ENCODE measurements at regions not wholly inside any gene's neighbourhood (a gene's known extent, or its start where the extent isn't known, plus 50 kb on each side); places are given as distances from the start of the nearest gene placed in this dataset.

- intact Hi-C loops (cut with DNase I): no loop called here
- H3K4me3 ChIP-seq: no peak overlapping the region
- no peak for TF ChIP-seq POLR2A (IDR thresholded peaks at IDR 0.05)
Measured at GRCh38 chr5:105882956-105883481, 1787.7 kb downstream of the EFNA5 start.

GRCh38 chr5:105878402-105878801 is 1792.3 kb downstream of the EFNA5 start:
- Histone ChIP-seq H3K27me3 (no peaks in the 10 kb centered on the region), H3K27ac (no peak overlapping the region), H3K9me3 (no peaks in the 10 kb centered on the region), H3K36me3 (no peaks in the 10 kb centered on the region), H3K4me3 (no peak overlapping the region), H3K4me1 (no peaks in the 10 kb centered on the region)
- intact Hi-C loops (cut with DNase I): no loop called here
- TF ChIP-seq POLR2AphosphoS5 (IDR thresholded peaks at IDR 0.05) (no peak), EP300 (IDR thresholded peaks at IDR 0.05) (no peak), POLR2A (IDR thresholded peaks at IDR 0.05) (no peak), CTCF (IDR thresholded peaks at IDR 0.05) (no peak)
- DNase-seq: no peak
- 76 to 81% methylated on average over 1 of the region's 1 CpG for WGBS, 2 donors

More at GRCh38 chr5:105882956-105883481, 1787.7 kb downstream of the EFNA5 start:
- H3K27ac ChIP-seq: no peak overlapping the region
- 40 to 71% methylated on average over 4 of the region's 4 CpGs for WGBS, 2 donors
- H3K27me3 ChIP-seq: no peaks in the 10 kb centered on the region
- H3K36me3 ChIP-seq: no peaks in the 10 kb centered on the region
- no peak for DNase-seq
- H3K9me3 ChIP-seq: no peaks in the 10 kb centered on the region
- no peaks in the 10 kb centered on the region for H3K4me1 ChIP-seq

GRCh38 chr5:105877592-105877991 is 1793.1 kb downstream of the EFNA5 start:
- WGBS, 2 donors: 92 to 94% methylated on average over 2 of the region's 2 CpGs
- no peaks in the 10 kb centered on the region for H3K9me3 ChIP-seq
- H3K36me3 ChIP-seq: no peaks in the 10 kb centered on the region
- no peak overlapping the region for H3K27ac ChIP-seq
- no peaks in the 10 kb centered on the region for H3K27me3 ChIP-seq
- H3K4me3 ChIP-seq: no peak overlapping the region
- TF ChIP-seq CTCF (IDR thresholded peaks at IDR 0.05): no peak
- no peak for TF ChIP-seq EP300 (IDR thresholded peaks at IDR 0.05)
- TF ChIP-seq POLR2AphosphoS5 (IDR thresholded peaks at IDR 0.05): no peak
- TF ChIP-seq POLR2A (IDR thresholded peaks at IDR 0.05): no peak
- H3K4me1 ChIP-seq: no peaks in the 10 kb centered on the region
- DNase-seq: no peak
- intact Hi-C loops (cut with DNase I): no loop called here

GRCh38 chr5:105874316-105874715 is 1796.4 kb downstream of the EFNA5 start:
- WGBS, 2 donors: 87 to 88% methylated on average over 2 of the region's 2 CpGs
- Histone ChIP-seq H3K9me3 (no peaks in the 10 kb centered on the region), H3K36me3 (no peaks in the 10 kb centered on the region), H3K27me3 (no peaks in the 10 kb centered on the region), H3K4me1 (no peaks in the 10 kb centered on the region), H3K27ac (no peak overlapping the region), H3K4me3 (no peak overlapping the region)
- intact Hi-C loops (cut with DNase I): no loop called here
- TF ChIP-seq POLR2AphosphoS5 (IDR thresholded peaks at IDR 0.05): no peak
- no peak for TF ChIP-seq EP300 (IDR thresholded peaks at IDR 0.05)
- DNase-seq: no peak

- DNase-seq: no peak
- H3K4me1 ChIP-seq: no peaks in the 10 kb centered on the region
- WGBS, 2 donors: 26 to 66% methylated on average over 15 of the region's 15 CpGs
- no peaks in the 10 kb centered on the region for H3K36me3 ChIP-seq
- no peak overlapping the region for H3K27ac ChIP-seq
- H3K27me3 ChIP-seq: no peaks in the 10 kb centered on the region
- TF ChIP-seq EP300 (IDR thresholded peaks at IDR 0.05): no peak
- H3K9me3 ChIP-seq: no peaks in the 10 kb centered on the region
- intact Hi-C loops (cut with DNase I): no loop called here
- no peak overlapping the region for H3K4me3 ChIP-seq
Measured at GRCh38 chr5:105872569-105873270, 1798.0 kb downstream of the EFNA5 start.

GRCh38 chr5:105868038-105868780 is 1802.5 kb downstream of the EFNA5 start:
- Histone ChIP-seq H3K9me3 (peaks cover 0 to 3% (median under 1%) of the 10 kb centered on the region in 4 donors), H3K27me3 (no peaks in the 10 kb centered on the region), H3K36me3 (no peaks in the 10 kb centered on the region), H3K4me3 (no peak overlapping the region), H3K27ac (no peak overlapping the region), H3K4me1 (no peaks in the 10 kb centered on the region)
- TF ChIP-seq CTCF (IDR thresholded peaks at IDR 0.05) (no peak), POLR2A (IDR thresholded peaks at IDR 0.05) (no peak), EP300 (IDR thresholded peaks at IDR 0.05) (no peak)
- DNase-seq: no peak
- 88 to 96% methylated on average over 1 of the region's 1 CpG for WGBS, 2 donors
- intact Hi-C loops (cut with DNase I): no loop called here

Measured in sigmoid colon (tissue), 6 donors.